Kidney (tissue), 13 donors: ENCODE measurements at regions not wholly inside any gene's neighbourhood (a gene's known extent, or its start where the extent isn't known, plus 50 kb on each side); places are given as distances from the start of the nearest gene placed in this dataset.

ENCODE experiments used
- DNase-seq, 5 donors: peaks; one replicate each; pipeline ENCODE4 v3.0.0-alpha.2; 2013 to 2020
- FAIRE-seq: peaks from 2 replicates; lab custom pipeline; 2012; peaks lifted over from hg19 to GRCh38; lab: Jason Lieb, UNC
- H3K27ac ChIP-seq, 2 donors: one replicate each; pipeline ENCODE4 v1.7.0; 2013; ENCODE audit warnings: low read depth in 2 of 2, low read length in 2 of 2, inconsistent platforms in 1 of 2
- H3K27me3 ChIP-seq: one replicate; pipeline ENCODE4 v1.7.1; 2013; ENCODE audit warnings: low read length, inconsistent platforms; ENCODE audit not compliant: control insufficient read depth, insufficient read depth
- H3K36me3 ChIP-seq, 3 donors: one replicate each; pipeline versions ENCODE4 v1.7.0 to v1.7.1; 2013; ENCODE audit warnings: low read length in 3 of 3, control low read depth in 1 of 3, inconsistent platforms in 1 of 3; ENCODE audit not compliant: insufficient read depth in 3 of 3, control insufficient read depth in 2 of 3
- H3K4me1 ChIP-seq, 3 donors: one replicate each; pipeline versions ENCODE4 v1.7.0 to v1.7.1; 2013; ENCODE audit warnings: low read length in 3 of 3, inconsistent platforms in 1 of 3, low read depth in 1 of 3; ENCODE audit not compliant: control insufficient read depth in 2 of 3, insufficient read depth in 2 of 3
- H3K4me3 ChIP-seq, 3 donors: one replicate each; pipeline versions ENCODE4 v1.7.0 to v1.8.1; 2013; ENCODE audit warnings: low read length in 3 of 3, control low read depth in 1 of 3, inconsistent platforms in 1 of 3
- H3K9ac ChIP-seq, 3 donors: one replicate each; pipeline versions ENCODE4 v1.7.0 to v1.7.1; 2013; ENCODE audit warnings: low read length in 3 of 3, control low read depth in 1 of 3, inconsistent platforms in 1 of 3
- H3K9me3 ChIP-seq, 3 donors: one replicate each; pipeline versions ENCODE4 v1.7.0 to v1.7.1; 2013; ENCODE audit warnings: low read length in 3 of 3, control low read depth in 1 of 3, inconsistent platforms in 1 of 3; ENCODE audit not compliant: control insufficient read depth in 2 of 3, insufficient read depth in 1 of 3
- intact Hi-C: fragments of 100-400 bp; cut with DNase I; formaldehyde crosslinking; loops from one replicate; pipeline ENCODE4 v1.11.1; 2022
- TF ChIP-seq, protein P1 (sequence below): IDR thresholded peaks from 3 replicates; pipeline ENCODE4 v1.5.1; 2012; ENCODE audit warnings: mild to moderate bottlenecking, moderate library complexity, borderline replicate concordance; ENCODE audit not compliant: insufficient read depth; ENCODE audit errors: extremely low read depth
- donor health status: control.
- donor health status: control.
- donor health status: control.
- donor health status: control.
- donor health status: control.
- donor health status: DM: yes; HTN: yes; CAD: no.
- donor health status: Normal renal cell carcinoma (clear cell type).

- Histone ChIP-seq H3K9ac (no peak overlapping the region), H3K4me1 (no peaks in the 10 kb centered on the region), H3K4me3 (no peak overlapping the region), H3K9me3 (no peaks in the 10 kb centered on the region), H3K36me3 (no peaks in the 10 kb centered on the region), H3K27me3 (no peaks in the 10 kb centered on the region), H3K27ac (no peak overlapping the region)
- FAIRE-seq: no peak
- no peak for DNase-seq
- intact Hi-C loops: no loop called here
- TF ChIP-seq, protein P1, sequence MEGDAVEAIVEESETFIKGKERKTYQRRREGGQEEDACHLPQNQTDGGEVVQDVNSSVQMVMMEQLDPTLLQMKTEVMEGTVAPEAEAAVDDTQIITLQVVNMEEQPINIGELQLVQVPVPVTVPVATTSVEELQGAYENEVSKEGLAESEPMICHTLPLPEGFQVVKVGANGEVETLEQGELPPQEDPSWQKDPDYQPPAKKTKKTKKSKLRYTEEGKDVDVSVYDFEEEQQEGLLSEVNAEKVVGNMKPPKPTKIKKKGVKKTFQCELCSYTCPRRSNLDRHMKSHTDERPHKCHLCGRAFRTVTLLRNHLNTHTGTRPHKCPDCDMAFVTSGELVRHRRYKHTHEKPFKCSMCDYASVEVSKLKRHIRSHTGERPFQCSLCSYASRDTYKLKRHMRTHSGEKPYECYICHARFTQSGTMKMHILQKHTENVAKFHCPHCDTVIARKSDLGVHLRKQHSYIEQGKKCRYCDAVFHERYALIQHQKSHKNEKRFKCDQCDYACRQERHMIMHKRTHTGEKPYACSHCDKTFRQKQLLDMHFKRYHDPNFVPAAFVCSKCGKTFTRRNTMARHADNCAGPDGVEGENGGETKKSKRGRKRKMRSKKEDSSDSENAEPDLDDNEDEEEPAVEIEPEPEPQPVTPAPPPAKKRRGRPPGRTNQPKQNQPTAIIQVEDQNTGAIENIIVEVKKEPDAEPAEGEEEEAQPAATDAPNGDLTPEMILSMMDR: no peak
Observed at GRCh38 chr6:122859676-122860075, 70.6 kb downstream of the SMPDL3A start.

- no peaks in the 10 kb centered on the region for H3K4me1 ChIP-seq
- no peak overlapping the region for H3K9ac ChIP-seq
- no peaks in the 10 kb centered on the region for H3K36me3 ChIP-seq
- intact Hi-C loops: no loop called here
- H3K27me3 ChIP-seq: no peaks in the 10 kb centered on the region
- TF ChIP-seq, protein P1: no peak
- no peak for FAIRE-seq
- no peak overlapping the region for H3K4me3 ChIP-seq
- DNase-seq: no peak
- no peaks in the 10 kb centered on the region for H3K9me3 ChIP-seq
- no peak overlapping the region for H3K27ac ChIP-seq
Observed at GRCh38 chr6:122861594-122861993, 72.5 kb downstream of the SMPDL3A start.

DNA sequence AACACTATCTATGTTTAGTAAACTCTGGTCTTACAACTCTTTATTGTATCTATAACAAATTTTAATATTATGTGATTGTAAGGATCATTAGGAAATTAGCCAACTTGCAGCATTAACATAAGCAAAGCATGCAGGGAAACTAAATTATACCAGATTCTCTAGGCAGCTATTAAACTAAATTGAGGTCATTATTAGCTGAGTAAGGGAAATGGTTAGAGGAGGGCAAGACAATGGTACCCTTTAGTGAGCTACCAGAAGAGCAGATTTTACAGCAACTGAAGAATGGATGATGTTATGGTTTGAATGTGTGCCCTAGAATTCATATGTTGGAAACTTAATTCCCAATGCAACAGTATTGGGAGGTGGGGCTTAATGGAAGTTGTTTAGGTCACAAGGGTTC is 79.1 kb downstream of the SMPDL3A start:
- no peak overlapping the region for H3K27ac ChIP-seq
- no peak overlapping the region for H3K9ac ChIP-seq
- H3K9me3 ChIP-seq: no peaks in the 10 kb centered on the region
- H3K4me1 ChIP-seq: no peaks in the 10 kb centered on the region
- TF ChIP-seq, protein P1: no peak
- no peaks in the 10 kb centered on the region for H3K27me3 ChIP-seq
- no peak overlapping the region for H3K4me3 ChIP-seq
- no peak for DNase-seq
- intact Hi-C loops: no loop called here
- H3K36me3 ChIP-seq: no peaks in the 10 kb centered on the region
- no peak for FAIRE-seq

- Histone ChIP-seq H3K4me1 (no peaks in the 10 kb centered on the region), H3K27me3 (no peaks in the 10 kb centered on the region), H3K27ac (no peak overlapping the region), H3K9ac (no peak overlapping the region), H3K4me3 (no peak overlapping the region), H3K9me3 (no peaks in the 10 kb centered on the region), H3K36me3 (no peaks in the 10 kb centered on the region)
- FAIRE-seq: no peak
- peak in 4 of 5 donors; percentile 29 to 56 (median 44) for DNase-seq
- intact Hi-C loops: no loop called here
- TF ChIP-seq, protein P1: peak; percentile 28
Observed at GRCh38 chr6:122869437-122870024, 80.5 kb downstream of the SMPDL3A start.
